Loucy (cell line): ENCODE measurements at regions not wholly inside any gene's neighbourhood (a gene's known extent, or its start where the extent isn't known, plus 50 kb on each side); places are given as distances from the start of the nearest gene placed in this dataset.

Experiments used
- H2AFZ ChIP-seq: fragments of 200-600 bp; sonication (generic); 2 replicates; pipeline ENCODE4 v1.6.0; 2016; ENCODE audit warnings: antibody characterized with exemption, mild to moderate bottlenecking, low read length, moderate library complexity
- H3F3A ChIP-seq: fragments of 200-600 bp; 2 replicates; pipeline ENCODE4 v1.6.0; 2016; ENCODE audit warnings: antibody characterized with exemption, low read depth, mild to moderate bottlenecking
- H3K27me3 ChIP-seq: fragments of 200-600 bp; sonication (generic); 2 replicates; pipeline ENCODE4 v1.6.1; 2014; ENCODE audit warnings: low read length, mild to moderate bottlenecking; ENCODE audit not compliant: insufficient read depth, poor library complexity, severe bottlenecking
- H3K36me3 ChIP-seq: fragments of 200-600 bp; sonication (generic); 2 replicates; pipeline ENCODE4 v1.6.1; 2016; ENCODE audit warnings: low read length; ENCODE audit not compliant: insufficient read depth
- H3K4me1 ChIP-seq: fragments of 200-600 bp; sonication (generic); 2 replicates; pipeline ENCODE4 v1.5.1; 2014; ENCODE audit warnings: low read length, mild to moderate bottlenecking; ENCODE audit not compliant: insufficient read depth, poor library complexity, severe bottlenecking
- H3K4me2 ChIP-seq: fragments of 200-600 bp; sonication (generic); 2 replicates; pipeline ENCODE4 v1.6.0; 2014; ENCODE audit warnings: antibody characterized with exemption, low read length, low read depth, mild to moderate bottlenecking; ENCODE audit not compliant: poor library complexity, severe bottlenecking
- H3K4me3 ChIP-seq: fragments of 200-600 bp; sonication (generic); 2 replicates; pipeline ENCODE4 v1.5.1; 2014; ENCODE audit warnings: low read length, mild to moderate bottlenecking, mixed read lengths; ENCODE audit not compliant: poor library complexity, severe bottlenecking
- H3K79me2 ChIP-seq: fragments of 200-600 bp; sonication (generic); 2 replicates; pipeline ENCODE4 v1.6.1; 2014; ENCODE audit warnings: low read length; ENCODE audit not compliant: insufficient read depth
- H3K9ac ChIP-seq: fragments of 200-600 bp; sonication (generic); 2 replicates; pipeline ENCODE4 v1.6.0; 2014; ENCODE audit warnings: mild to moderate bottlenecking, low read depth, low read length, moderate library complexity; ENCODE audit not compliant: poor library complexity, severe bottlenecking
- H3K9me2 ChIP-seq: fragments of 200-600 bp; sonication (generic); replicated peaks from 2 replicates; pipeline ENCODE4 v1.6.1; 2016; ENCODE audit warnings: low read depth, low read length, mixed read lengths
- H3K9me3 ChIP-seq: fragments of 200-600 bp; sonication (generic); 2 replicates; pipeline ENCODE4 v1.6.1; 2014; ENCODE audit warnings: mild to moderate bottlenecking, antibody characterized with exemption, low read length, low read depth; ENCODE audit not compliant: insufficient read depth
- H4K20me1 ChIP-seq: fragments of 200-600 bp; sonication (generic); 2 replicates; pipeline ENCODE4 v1.6.0; 2014; ENCODE audit warnings: antibody characterized with exemption, low read length, mild to moderate bottlenecking; ENCODE audit not compliant: insufficient read depth, poor library complexity, severe bottlenecking
- CTCF ChIP-seq: fragments of 200-600 bp; sonication (generic); conservative IDR thresholded peaks from 2 replicates; pipeline ENCODE4 v1.5.1; 2014; ENCODE audit warnings: mild to moderate bottlenecking, antibody characterized with exemption, low read length
- EZH2phosphoT487 ChIP-seq: fragments of 200-600 bp; IDR thresholded peaks from 2 replicates; pipeline ENCODE4 v1.6.1; 2018; ENCODE audit warnings: antibody characterized with exemption, mild to moderate bottlenecking, moderate library complexity, borderline replicate concordance

DNA sequence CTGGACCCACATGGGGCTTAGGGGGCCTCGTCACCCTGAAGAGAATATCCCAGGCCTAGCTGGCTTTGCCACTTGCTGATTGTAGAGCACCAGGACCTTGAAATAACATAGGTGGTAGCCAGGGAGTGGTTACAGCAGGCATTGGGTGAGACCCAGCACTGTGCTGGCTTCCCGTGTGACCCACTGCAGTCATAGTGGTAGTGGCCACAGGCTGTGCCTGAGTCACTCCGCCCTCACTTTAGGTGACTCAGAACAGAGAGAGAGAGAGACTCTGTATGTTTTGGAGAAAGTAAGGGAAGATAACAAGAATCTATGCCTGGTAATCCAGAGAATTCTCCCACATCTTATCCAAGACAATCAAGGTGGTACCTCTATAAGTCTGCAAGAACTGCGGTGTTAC lies 98.7 kb upstream of the LHX8 start:
- H3K36me3 ChIP-seq: no peaks in the 10 kb centered on the region
- no peak overlapping the region for H2AFZ ChIP-seq
- 0 out of 2 replicates have a peak, but pooled peaks cover 5% of the 10 kb centered on the region for H3K9me3 ChIP-seq
- H3K4me2 ChIP-seq: no peak overlapping the region
- H3K9ac ChIP-seq: no peak overlapping the region
- no peaks in the 10 kb centered on the region for H3K27me3 ChIP-seq
- H3K4me3 ChIP-seq: no peak overlapping the region
- no peaks in the 10 kb centered on the region for H3F3A ChIP-seq
- no peaks in the 10 kb centered on the region for H3K9me2 ChIP-seq
- TF ChIP-seq CTCF: no peak
- TF ChIP-seq EZH2phosphoT487: no peak
- H3K4me1 ChIP-seq: no peaks in the 10 kb centered on the region
- no peaks in the 10 kb centered on the region for H4K20me1 ChIP-seq
- no peaks in the 10 kb centered on the region for H3K79me2 ChIP-seq

GRCh38 chr1:75053207-75053606 lies 81.0 kb upstream of the LHX8 start:
- no peaks in the 10 kb centered on the region for H3K27me3 ChIP-seq
- H3K4me2 ChIP-seq: no peak overlapping the region
- no peaks in the 10 kb centered on the region for H3K4me1 ChIP-seq
- no peaks in the 10 kb centered on the region for H3K36me3 ChIP-seq
- no peaks in the 10 kb centered on the region for H4K20me1 ChIP-seq
- TF ChIP-seq CTCF (peak; percentile 60), EZH2phosphoT487 (no peak)
- H3K9me2 ChIP-seq: no peaks in the 10 kb centered on the region
- H3F3A ChIP-seq: no peaks in the 10 kb centered on the region
- H3K9me3 ChIP-seq: peaks cover 3% of the 10 kb centered on the region; the same call in 1 of the 2 replicates
- no peak overlapping the region for H3K4me3 ChIP-seq
- H3K79me2 ChIP-seq: no peaks in the 10 kb centered on the region
- H2AFZ ChIP-seq: no peak overlapping the region
- H3K9ac ChIP-seq: no peak overlapping the region

DNA sequence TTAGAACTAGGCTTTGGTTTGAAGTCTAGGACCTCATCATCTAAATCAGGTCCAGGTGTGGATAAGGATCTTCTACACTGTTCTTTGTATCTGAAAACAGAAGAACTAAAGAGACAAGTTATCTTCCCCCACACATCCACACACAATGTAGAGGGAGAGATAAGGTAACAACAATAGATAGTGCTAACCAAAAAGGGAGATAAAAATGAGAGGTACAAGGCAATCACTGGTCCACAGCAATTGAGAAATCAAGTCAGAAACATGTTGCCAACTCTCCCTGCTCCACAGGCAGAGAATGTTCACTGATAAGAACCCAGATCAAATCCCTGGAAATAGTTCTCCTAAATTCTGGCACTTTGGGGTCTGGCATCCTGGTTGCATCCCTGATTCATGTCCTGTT lies 75.8 kb upstream of the LHX8 start:
- Histone ChIP-seq H3K27me3 (no peaks in the 10 kb centered on the region), H3F3A (no peaks in the 10 kb centered on the region), H3K4me1 (no peaks in the 10 kb centered on the region), H4K20me1 (no peaks in the 10 kb centered on the region), H2AFZ (no peak overlapping the region), H3K9ac (no peak overlapping the region), H3K4me3 (no peak overlapping the region), H3K9me3 (peaks cover 3% of the 10 kb centered on the region; the same call in 1 of the 2 replicates), H3K4me2 (no peak overlapping the region), H3K79me2 (no peaks in the 10 kb centered on the region), H3K9me2 (no peaks in the 10 kb centered on the region), H3K36me3 (no peaks in the 10 kb centered on the region)
- TF ChIP-seq CTCF (no peak), EZH2phosphoT487 (no peak)
